Spleen (tissue), 11 donors: ENCODE measurements at regions not wholly inside any gene's neighbourhood (a gene's known extent, or its start where the extent isn't known, plus 50 kb on each side); places are given as distances from the start of the nearest gene placed in this dataset.

Source experiments
- DNase-seq: peaks from one replicate; pipeline ENCODE4 v3.0.0-alpha.2; 2020
- H3K27ac ChIP-seq, 8 donors: fragments of 200-600 bp; sonication (generic) in 7 of 8; 1 replicate in 4 of 8; 2 replicates in 4 of 8; pipeline versions ENCODE4 v1.5.0 to v1.8.0; 2016 to 2021; ENCODE audit warnings: inconsistent platforms in 4 of 8, mild to moderate bottlenecking in 4 of 8, moderate library complexity in 1 of 8
- H3K27me3 ChIP-seq, 7 donors: fragments of 200-600 bp; sonication (generic) in 6 of 7; replicated peaks in 1 of 7; 1 replicate in 4 of 7; 2 replicates in 3 of 7; pipeline versions ENCODE4 v1.5.0 to v1.8.0; 2016 to 2021; ENCODE audit warnings: inconsistent platforms in 3 of 7, mild to moderate bottlenecking in 1 of 7
- H3K36me3 ChIP-seq, 6 donors: fragments of 200-600 bp; sonication (generic) in 5 of 6; 1 replicate in 4 of 6; 2 replicates in 2 of 6; pipeline versions ENCODE4 v1.5.0 to v1.8.0; 2016 to 2021; ENCODE audit warnings: inconsistent platforms in 2 of 6
- H3K4me1 ChIP-seq, 6 donors: fragments of 200-600 bp; sonication (generic) in 5 of 6; 1 replicate in 3 of 6; 2 replicates in 3 of 6; pipeline versions ENCODE4 v1.5.0 to v1.8.0; 2016 to 2021; ENCODE audit warnings: inconsistent platforms in 3 of 6
- H3K4me3 ChIP-seq, 8 donors: fragments of 200-600 bp; sonication (generic) in 7 of 8; 1 replicate in 4 of 8; 2 replicates in 4 of 8; pipeline versions ENCODE4 v1.5.0 to v1.8.0; 2016 to 2021; ENCODE audit warnings: inconsistent platforms in 4 of 8, mild to moderate bottlenecking in 4 of 8, moderate library complexity in 2 of 8
- H3K9me3 ChIP-seq, 8 donors: fragments of 200-600 bp; sonication (generic) in 7 of 8; 1 replicate in 4 of 8; 2 replicates in 4 of 8; pipeline versions ENCODE4 v1.5.0 to v1.8.0; 2016 to 2021; ENCODE audit warnings: inconsistent platforms in 4 of 8
- POLR2A ChIP-seq, 3 donors: fragments of 450-650 bp; IDR thresholded peaks; one replicate each; pipeline ENCODE4 v1.5.1; 2017; ENCODE audit warnings: antibody characterized with exemption in 3 of 3, mild to moderate bottlenecking in 1 of 3
- POLR2AphosphoS5 ChIP-seq, 3 donors: sonication (generic); formaldehyde crosslinking; IDR thresholded peaks; one replicate each; pipeline ENCODE4 v1.5.1; 2017; ENCODE audit warnings: antibody characterized with exemption in 3 of 3
- WGBS, 5 donors: extraction: QIAGEN DNeasy Blood & Tissue Kit in 3 of 5; methylation state at CpG; one replicate each; pipeline versions ENCODE4 v1.1.5 to v1.1.7; 2013 to 2018; 5-methylcytosine and 5-hydroxymethylcytosine counted together
- intact Hi-C: fragments of 100-400 bp; cut with DNase I; formaldehyde crosslinking; loops from one replicate; pipeline ENCODE4 v1.15.0; 2023; ENCODE audit warnings: low total_unique reads
- TF ChIP-seq, protein P1 (sequence below), 11 experiments: fragments of 200-600 bp in 7 of 11; fragments of 450-650 bp in 4 of 11; sonication (generic) in 4 of 11; IDR thresholded peaks in 8 of 11; conservative IDR thresholded peaks in 3 of 11; 1 replicate in 7 of 11; 2 replicates in 4 of 11; pipeline versions ENCODE4 v1.4.0 to v1.8.0; 2016 to 2021; ENCODE audit warnings: antibody characterized with exemption in 11 of 11, inconsistent platforms in 4 of 11, mild to moderate bottlenecking in 1 of 11
- donor health status: healthy with polysubstance abuse.
- donor health status: DM: no; HTN: no; CAD: no; lungs with moderate emphysema.
- donor health status: DM: no; HTN: no; CAD: no.
- donor health status: Bipolar disorder and iron deficiency.
- donor health status: healthy.
- donor health status: DM: no; HTN: no; CAD: no.
- donor health status: DM: yes; HTN: yes; CAD: no.

DNA sequence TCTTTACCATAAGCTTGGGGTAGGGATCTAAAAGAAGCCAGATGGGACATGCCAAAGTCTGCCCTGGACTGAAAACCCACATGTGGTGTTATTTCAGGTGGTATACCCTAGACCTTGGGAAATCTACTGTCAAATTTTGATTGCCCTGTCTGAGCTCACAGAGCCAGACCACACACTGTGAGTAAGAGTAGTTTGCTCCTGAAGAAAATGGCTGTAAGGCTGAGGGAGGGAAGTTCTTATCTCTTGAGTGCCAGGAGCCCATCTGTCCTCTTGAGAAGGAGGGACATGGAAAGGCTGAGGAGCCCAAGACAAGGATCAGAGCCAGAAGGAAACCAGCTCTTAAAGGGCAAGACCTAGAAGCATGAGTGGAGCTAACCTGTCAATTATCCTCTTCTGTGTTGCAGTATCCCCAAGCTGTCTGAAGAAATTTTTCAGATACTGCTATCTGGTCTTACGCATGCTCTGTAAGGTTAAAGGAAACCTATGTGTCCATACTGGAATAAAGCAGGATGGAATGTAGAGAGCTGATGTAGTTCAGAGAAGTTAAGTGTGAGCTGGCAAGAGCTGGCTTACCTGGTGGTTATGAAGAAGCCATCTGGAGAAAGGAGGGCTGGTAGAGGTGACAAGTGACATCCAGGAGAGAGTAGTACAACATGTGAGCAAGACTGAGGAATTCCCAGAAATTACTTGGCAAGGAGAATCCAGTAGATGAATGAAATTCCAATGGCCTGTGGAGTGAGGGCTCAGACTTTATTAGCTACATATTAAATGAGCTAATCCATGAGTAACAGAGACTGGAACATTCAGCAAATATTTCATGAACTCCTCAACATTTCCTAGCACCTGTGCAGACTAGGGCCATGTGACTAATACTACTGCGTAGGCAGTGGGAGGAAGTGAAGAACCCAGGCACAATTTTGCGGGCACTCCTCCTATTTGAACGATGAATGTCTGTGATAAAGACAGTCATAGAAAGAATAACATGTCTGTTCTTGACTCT, 389.1 kb upstream of the KIF2A start:
- no peak for DNase-seq
- Histone ChIP-seq H3K9me3 (peaks cover 0 to 16% (median 8%) of the 10 kb centered on the region in 8 donors), H3K27ac (no peak overlapping the region), H3K27me3 (no peaks in the 10 kb centered on the region), H3K4me3 (no peak overlapping the region), H3K36me3 (no peaks in the 10 kb centered on the region), H3K4me1 (no peaks in the 10 kb centered on the region)
- intact Hi-C loops, result no loop called here
- TF ChIP-seq POLR2AphosphoS5 (IDR thresholded peaks at IDR 0.05) (no peak), POLR2A (IDR thresholded peaks at IDR 0.05) (no peak)
- TF ChIP-seq, protein P1, sequence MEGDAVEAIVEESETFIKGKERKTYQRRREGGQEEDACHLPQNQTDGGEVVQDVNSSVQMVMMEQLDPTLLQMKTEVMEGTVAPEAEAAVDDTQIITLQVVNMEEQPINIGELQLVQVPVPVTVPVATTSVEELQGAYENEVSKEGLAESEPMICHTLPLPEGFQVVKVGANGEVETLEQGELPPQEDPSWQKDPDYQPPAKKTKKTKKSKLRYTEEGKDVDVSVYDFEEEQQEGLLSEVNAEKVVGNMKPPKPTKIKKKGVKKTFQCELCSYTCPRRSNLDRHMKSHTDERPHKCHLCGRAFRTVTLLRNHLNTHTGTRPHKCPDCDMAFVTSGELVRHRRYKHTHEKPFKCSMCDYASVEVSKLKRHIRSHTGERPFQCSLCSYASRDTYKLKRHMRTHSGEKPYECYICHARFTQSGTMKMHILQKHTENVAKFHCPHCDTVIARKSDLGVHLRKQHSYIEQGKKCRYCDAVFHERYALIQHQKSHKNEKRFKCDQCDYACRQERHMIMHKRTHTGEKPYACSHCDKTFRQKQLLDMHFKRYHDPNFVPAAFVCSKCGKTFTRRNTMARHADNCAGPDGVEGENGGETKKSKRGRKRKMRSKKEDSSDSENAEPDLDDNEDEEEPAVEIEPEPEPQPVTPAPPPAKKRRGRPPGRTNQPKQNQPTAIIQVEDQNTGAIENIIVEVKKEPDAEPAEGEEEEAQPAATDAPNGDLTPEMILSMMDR (IDR thresholded peaks at IDR 0.05 in 8 of 11, conservative IDR thresholded peaks at IDR 0.05 in 3 of 11), result no peak
- WGBS, 5 donors, result 85 to 94% (median 90%) methylated on average over 4 of the region's 4 CpGs

DNA sequence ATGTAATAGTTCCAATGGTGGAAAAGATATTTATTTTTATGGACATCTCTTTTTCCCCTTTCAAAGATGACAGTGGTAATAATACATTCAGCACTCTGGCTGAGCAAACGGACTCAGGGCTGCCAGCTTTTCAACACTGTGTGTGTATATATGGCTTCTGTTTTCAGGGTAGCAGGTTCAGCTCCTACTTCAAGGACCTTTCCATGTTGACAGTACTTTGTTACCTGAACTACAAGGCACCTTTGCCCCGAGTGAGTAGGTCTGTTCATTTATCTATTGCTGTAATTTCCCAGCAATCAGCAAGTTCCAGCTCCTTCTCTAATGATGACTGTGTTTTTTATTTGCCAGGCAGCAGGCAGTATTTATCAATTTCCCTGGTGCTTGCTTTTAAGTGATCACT, 387.4 kb upstream of the KIF2A start:
- intact Hi-C loops, result no loop called here
- H3K27me3 ChIP-seq, result no peaks in the 10 kb centered on the region
- no peak overlapping the region for H3K4me3 ChIP-seq
- WGBS, 5 donors, result 62 to 75% (median 66%) methylated on average over 2 of the region's 2 CpGs
- H3K36me3 ChIP-seq, result no peaks in the 10 kb centered on the region
- no peak for DNase-seq
- H3K4me1 ChIP-seq, result no peaks in the 10 kb centered on the region
- TF ChIP-seq, protein P1 (IDR thresholded peaks at IDR 0.05 in 8 of 11, conservative IDR thresholded peaks at IDR 0.05 in 3 of 11), result no peak
- H3K9me3 ChIP-seq, result no peaks in the 10 kb centered on the region
- no peak overlapping the region for H3K27ac ChIP-seq

DNA sequence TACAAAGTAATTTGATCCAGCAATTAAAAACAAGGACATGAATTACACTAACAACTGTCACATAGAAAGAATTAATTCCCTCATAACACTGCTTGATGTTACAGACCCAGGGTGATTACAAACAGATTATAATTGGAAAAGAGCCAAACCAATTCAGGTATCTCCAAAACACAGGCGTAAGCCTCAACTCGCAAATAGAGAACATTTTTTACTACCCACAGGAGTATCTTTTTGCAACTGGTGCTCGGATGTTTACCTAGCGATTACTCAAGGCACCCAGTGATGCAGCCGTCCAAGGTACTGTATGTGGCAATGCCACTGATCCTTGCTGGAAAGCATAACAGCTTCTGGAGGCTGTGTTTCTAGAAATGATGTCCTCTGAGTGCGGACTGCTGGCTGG, 386.1 kb upstream of the KIF2A start:
- 87 to 92% (median 90%) methylated on average over 6 of the region's 6 CpGs for WGBS, 5 donors
- no peak for DNase-seq
- H3K36me3 ChIP-seq, result no peaks in the 10 kb centered on the region
- H3K27me3 ChIP-seq, result no peaks in the 10 kb centered on the region
- no peaks in the 10 kb centered on the region for H3K9me3 ChIP-seq
- H3K27ac ChIP-seq, result no peak overlapping the region
- no peak overlapping the region for H3K4me3 ChIP-seq
- no peaks in the 10 kb centered on the region for H3K4me1 ChIP-seq
- TF ChIP-seq, protein P1 (IDR thresholded peaks at IDR 0.05 in 8 of 11, conservative IDR thresholded peaks at IDR 0.05 in 3 of 11), result no peak
- no peak for TF ChIP-seq POLR2AphosphoS5 (IDR thresholded peaks at IDR 0.05)
- intact Hi-C loops, result no loop called here

DNA sequence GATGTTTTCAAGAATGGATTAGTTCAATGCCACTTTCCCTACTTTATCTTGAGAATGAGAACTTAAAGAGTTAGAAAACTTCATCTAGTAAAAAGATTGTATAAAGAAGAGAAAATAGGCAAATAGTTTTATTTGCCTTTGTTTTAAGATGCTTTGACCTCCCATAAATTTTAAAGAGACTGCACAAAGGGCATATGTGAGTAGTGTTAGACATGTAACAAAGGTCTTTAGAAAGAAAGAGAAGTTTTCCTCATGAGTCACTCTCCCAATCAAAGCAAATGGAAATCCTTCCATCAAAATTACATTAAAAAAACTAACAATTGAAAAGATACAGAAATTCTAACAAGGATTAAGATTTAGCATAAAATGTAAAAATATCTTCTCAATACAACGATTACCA, 381.8 kb upstream of the KIF2A start:
- no peak overlapping the region for H3K4me3 ChIP-seq
- WGBS, 5 donors, result 63 to 92% (median 72%) methylated on average over 1 of the region's 1 CpG

More for the DNA sequence above, 381.8 kb upstream of the KIF2A start:
- Histone ChIP-seq H3K36me3 (no peaks in the 10 kb centered on the region), H3K27me3 (no peaks in the 10 kb centered on the region), H3K4me1 (no peaks in the 10 kb centered on the region), H3K9me3 (no peaks in the 10 kb centered on the region), H3K27ac (no peak overlapping the region)
- TF ChIP-seq POLR2AphosphoS5 (IDR thresholded peaks at IDR 0.05) (no peak), POLR2A (IDR thresholded peaks at IDR 0.05) (no peak)
- TF ChIP-seq, protein P1 (IDR thresholded peaks at IDR 0.05 in 8 of 11, conservative IDR thresholded peaks at IDR 0.05 in 3 of 11), result no peak
- no peak for DNase-seq
- intact Hi-C loops, result no loop called here
